ENCODE measurements at regions not wholly inside any gene's neighbourhood (a gene's known extent, or its start where the extent isn't known, plus 50 kb on each side); places are given as distances from the start of the nearest gene placed in this dataset.
"Not testable (repeated sequence)": the region's sequence is repeated elsewhere in the genome, so short reads cannot be mapped to it uniquely, and the experiment has no call there.

- no peak for DNase-seq
Measured at GRCh38 chr2:236348976-236349375, 84.8 kb upstream of the ASB18 start.

DNA sequence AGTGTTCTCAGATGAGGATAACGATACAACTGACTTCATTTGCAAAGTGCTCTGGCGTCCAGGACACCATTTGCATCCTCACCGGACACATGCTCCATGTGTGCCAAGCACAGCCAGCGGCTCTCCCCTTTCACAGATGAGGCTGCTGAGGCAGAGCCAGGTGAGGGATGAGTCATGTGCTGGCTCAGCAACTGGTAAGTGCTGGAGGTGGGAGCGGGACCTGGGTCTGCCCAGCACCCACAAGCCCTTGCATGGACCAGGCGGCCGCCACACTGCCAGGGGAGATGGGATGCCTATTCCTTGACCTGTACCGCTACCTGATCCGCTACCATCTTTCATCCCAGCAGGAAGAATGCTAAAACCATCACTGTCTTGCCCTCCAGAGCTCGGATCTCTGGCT is 86.2 kb upstream of the ASB18 start:
- no peak for DNase-seq

- no peak for DNase-seq
Measured at GRCh38 chr2:236351966-236352525, 87.8 kb upstream of the ASB18 start.

DNA sequence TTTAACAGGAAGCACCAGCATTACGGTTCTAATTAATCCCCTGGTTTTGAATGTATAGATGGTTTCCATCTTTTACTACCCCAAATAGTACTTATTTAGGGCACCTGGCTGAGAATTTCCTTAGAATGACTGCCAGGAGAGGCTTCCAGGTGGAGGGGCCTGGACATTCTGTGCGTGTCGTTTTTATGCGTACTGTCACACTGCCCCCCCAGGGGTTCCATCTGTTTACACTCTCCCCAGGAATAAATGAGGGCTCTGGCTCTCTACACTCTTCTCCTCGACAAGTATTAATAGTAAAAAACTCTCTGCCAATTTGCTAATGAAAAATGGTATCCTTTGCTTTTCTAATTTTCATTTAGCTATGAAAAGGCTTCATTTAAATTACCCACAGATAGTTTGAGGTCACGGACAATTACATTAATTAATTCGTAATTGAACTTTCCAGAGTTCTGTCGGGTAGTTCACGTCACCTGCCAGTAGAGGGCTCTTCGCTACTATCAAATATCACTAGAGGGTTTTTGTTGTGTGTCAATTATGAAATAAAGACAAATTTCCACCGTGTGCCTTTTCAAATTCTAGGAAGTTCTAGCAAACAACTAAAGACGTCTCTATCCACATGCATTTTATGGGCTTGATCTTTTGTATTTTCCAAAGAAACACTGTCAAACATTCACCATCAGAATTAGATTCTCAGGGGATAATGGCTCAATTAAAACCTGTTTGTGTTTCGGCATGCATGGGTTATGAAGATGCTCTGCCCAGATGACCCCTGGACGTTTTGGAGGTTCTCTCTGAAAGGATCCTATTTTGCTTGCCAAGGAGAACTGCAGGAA is 88.8 kb upstream of the ASB18 start:
- DNase-seq = peak in 1 of 2 experiments; percentile 20

GRCh38 chr2:236353594-236353942 is 89.4 kb upstream of the ASB18 start:
- no peak for DNase-seq

GRCh38 chr2:236354056-236354940 is 90.1 kb upstream of the ASB18 start:
- no peak for DNase-seq

- no peak for DNase-seq
Measured at GRCh38 chr2:236354973-236355595, 90.9 kb upstream of the ASB18 start.

- DNase-seq = no peak
Measured at GRCh38 chr2:236355911-236356310, 91.7 kb upstream of the ASB18 start.

DNA sequence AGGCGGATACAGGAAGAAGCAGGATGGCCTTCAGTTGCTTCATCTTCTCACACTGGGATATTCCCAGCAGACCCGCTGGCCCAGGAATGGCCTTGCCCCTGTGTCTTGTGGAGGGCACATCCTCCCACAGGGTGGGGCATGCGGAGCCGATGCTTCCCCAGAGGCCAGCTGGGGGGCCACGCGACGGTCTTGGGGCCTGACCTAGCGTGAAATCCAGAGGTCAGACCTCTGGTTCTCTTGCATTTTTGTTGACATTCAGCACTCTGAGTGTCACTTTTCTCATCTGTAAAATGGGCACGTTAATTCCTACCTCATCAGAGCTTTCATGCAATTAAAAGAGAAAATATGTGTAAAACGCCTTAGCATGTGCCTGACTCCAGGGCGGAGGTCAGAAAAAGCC is 92.1 kb upstream of the ASB18 start:
- not testable (repeated sequence) for DNase-seq

DNA sequence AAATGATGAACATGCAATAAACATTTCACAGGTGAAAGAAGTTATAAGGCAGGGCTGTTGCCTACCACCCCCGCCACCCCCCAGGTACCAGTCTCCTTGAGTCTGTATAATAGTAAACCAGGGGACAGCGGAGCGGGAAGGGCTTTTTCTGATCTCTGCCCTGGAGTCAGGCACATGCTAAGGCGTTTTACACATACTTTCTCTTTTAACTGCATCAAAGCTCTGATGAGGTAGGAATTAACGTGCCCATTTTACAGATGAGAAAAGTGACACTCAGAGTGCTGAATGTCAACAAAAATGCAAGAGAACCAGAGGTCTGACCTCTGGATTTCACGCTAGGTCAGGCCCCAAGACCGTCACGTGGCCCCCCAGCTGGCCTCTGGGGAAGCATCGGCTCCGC is 94.3 kb upstream of the ASB18 start:
- not testable (repeated sequence) for DNase-seq

- no peak for DNase-seq
Measured at GRCh38 chr2:236359426-236360045, 95.3 kb upstream of the ASB18 start.

DNA sequence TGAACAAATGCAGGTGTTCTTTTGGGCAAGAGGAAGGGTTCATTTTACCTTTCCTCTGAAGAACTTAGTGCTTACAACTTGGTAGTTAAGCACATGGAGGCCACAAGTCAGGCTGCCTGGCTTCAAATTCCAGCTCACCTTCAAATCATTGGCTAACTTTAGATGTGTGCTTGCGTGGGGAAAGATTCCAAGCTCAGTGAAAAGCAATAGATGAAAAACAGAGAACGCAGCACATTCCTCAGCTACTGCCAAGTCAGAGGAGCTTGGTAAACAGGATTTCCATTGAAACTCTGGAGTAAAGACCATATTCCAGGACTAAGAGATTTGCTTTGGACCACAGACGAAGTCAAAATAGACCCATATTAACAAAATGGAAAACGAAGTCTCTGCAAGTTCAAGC is 96.3 kb upstream of the ASB18 start:
- DNase-seq = no peak

DNA sequence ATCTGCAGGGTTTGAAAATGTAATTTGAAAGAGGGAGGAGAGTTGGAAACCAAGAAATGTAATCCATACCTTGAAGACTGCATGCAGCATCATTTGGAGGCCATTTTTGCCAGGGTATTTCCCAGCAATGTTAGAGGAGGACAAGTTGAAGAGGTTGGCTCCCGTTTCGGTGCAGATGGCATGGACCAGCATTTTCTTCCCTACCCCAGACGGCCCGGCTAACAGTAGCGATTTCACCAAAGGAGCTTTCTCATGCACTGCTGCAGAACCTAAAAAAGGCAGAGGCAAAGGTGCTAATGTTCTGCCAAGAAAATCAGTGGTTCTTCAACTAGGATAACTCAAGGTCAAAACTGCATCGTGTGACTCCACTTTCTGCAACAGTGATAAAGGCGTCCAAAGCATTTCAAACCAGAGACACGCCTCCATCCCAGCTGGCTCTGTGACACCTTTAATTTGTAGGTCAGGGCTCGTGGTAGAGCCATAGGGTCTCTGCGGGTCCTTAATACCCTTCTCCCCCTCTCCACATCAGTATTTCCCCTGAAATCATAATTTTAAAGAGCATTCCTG is 99.6 kb upstream of the ASB18 start:
- DNase-seq = no peak

- DNase-seq = no peak
Measured at GRCh38 chr2:236365258-236366048, 101.2 kb upstream of the ASB18 start.

GRCh38 chr2:236366049-236366387 is 101.8 kb upstream of the ASB18 start:
- DNase-seq = no peak

- no peak for DNase-seq
Measured at GRCh38 chr2:236366397-236366796, 102.2 kb upstream of the ASB18 start.

DNA sequence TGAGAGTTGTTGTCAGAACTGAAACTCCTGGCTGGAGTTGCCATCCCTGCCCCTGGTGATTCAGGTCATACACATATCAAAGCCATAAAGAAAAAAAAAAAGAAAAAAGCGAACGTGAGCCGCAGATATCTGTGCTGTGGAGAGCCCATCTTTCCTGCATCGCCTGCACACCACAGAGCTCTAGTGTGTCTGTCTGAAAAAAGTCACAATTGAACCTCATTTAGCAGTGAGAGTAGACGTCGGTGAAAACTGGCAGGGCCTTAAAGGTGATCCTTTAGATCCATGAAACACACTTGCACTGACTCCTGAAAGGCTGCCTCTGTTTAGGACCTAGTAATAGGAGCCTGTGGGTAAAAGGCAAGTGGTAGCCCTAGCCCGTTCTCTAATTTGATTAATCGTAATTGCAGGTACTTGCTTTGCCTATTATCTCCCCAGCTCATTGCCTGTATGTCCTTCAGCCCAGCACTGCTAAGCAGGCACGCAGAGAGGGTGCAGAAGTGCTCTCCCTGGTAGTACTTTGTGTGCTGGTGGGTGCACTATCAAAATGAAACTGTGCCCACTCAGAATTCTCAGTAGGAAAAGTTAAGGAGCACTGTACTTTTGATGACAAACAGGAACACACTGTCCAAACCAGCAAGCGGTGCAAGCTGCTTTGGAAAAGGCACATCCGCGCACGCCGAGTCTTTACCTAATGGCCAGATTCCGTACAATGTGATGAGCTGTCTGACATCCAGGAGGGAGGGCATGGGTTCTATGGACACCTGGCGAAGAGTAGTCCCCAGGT is 103.5 kb upstream of the ASB18 start:
- no peak for DNase-seq

GRCh38 chr2:236369661-236370062 is 105.5 kb upstream of the ASB18 start:
- DNase-seq = no peak

- no peak for DNase-seq
Measured at GRCh38 chr2:236370847-236371409, 106.7 kb upstream of the ASB18 start.

DNA sequence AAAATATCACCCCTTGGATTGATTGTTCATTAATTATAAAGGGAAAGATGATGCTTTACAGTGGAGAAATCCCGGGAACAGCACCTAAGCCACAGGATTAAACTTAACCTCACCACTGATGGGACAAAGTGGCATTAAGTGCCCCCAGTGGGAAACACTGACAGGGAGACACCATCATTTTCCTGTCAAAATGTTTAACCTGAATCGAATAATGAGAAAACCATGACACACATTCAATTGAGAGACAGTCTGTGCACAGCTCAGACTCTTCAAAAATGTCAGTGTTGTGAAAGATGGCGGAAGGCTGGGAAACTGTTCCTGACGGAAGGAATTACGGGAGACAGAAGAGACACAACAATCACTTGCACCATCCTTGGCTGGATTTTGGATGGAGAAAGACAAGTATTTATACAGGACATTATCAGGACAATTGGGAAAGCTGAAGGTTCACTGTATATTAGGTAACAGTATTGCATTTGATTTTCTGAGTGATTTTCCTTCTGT is 111.8 kb upstream of the ASB18 start:
- DNase-seq = no peak

Measured in SW 1271 (cell line).